ENCODE measurements at regions not wholly inside any gene's neighbourhood (a gene's known extent, or its start where the extent isn't known, plus 50 kb on each side); places are given as distances from the start of the nearest gene placed in this dataset.

DNA sequence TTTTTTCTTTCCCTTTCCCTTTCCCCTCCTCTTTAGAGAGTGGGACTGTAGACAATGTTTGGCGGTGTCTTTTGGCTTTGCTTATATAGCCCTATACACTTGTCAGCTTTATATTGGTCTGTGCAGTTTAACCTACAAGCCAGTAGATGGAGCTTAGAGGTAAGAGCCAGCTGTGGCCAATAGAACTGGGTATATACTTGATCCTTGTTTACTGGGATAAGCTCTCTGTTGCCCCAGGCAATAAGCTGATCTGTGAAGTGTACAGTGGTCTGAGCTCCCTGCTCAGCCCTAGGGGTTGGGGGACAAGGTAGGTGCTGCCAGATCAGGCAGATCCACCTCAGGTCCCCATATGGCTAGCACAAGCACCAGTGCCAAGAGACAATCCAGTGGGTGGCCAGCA is 434.1 kb downstream of the NOVA1 start:
- no peak overlapping the region for H3K9ac ChIP-seq (ENCODE audit: insufficient read depth in 1 of 2, low read depth in 2 of 2, low read length in 2 of 2)
- H3K79me2 ChIP-seq (ENCODE audit: control insufficient read depth, insufficient read depth, low read length): no peaks in the 10 kb centered on the region
- no peak overlapping the region for H3K4me3 ChIP-seq
- H3K36me3 ChIP-seq (ENCODE audit: control insufficient read depth, insufficient read depth, low read length): no peaks in the 10 kb centered on the region
- no peak overlapping the region for H3K27ac ChIP-seq (ENCODE audit: extremely low read depth, low read depth, low read length)
- intact Hi-C loops (cut with micrococcal nuclease) (no loop called here), in situ Hi-C loops (cut with MboI) (no loop called here)
- ATAC-seq (no peak), DNase-seq (ENCODE audit: extremely low read depth in 1 of 4, low spot score in 3 of 4) (no peak), FAIRE-seq (no peak)
- 14% methylated on average over 1 of the region's 1 CpG for WGBS (ENCODE audit: insufficient coverage, low coverage, missing lambda C conversion rate)
- H2AFZ ChIP-seq (ENCODE audit: low read depth, low read length): no peak overlapping the region
- H3K9me1 ChIP-seq (ENCODE audit: control insufficient read depth, insufficient read depth, low read length): no peaks in the 10 kb centered on the region
- no peaks in the 10 kb centered on the region for H3K4me1 ChIP-seq (replicated peaks in 1 of 2; ENCODE audit: control insufficient read depth in 2 of 2, insufficient read depth in 2 of 2, low read length in 2 of 2)
- H3K4me2 ChIP-seq (ENCODE audit: insufficient read depth, low read length): no peak overlapping the region
- BruUV-seq (replicated peaks): no TSS peak
- ChIA-PET CTCF (ENCODE audit: low intra/inter-chr PET ratio) (no interaction called here), POLR2A (interaction anchor here (1.0 kb wide), 1 partner anchor 9 kb away, joined by 3 read pairs; no protein-coding TSS in a partner anchor)
- no peaks in the 10 kb centered on the region for H4K20me1 ChIP-seq (replicated peaks; ENCODE audit: control insufficient read depth, insufficient read depth, low read length)
- TF ChIP-seq, protein P1, sequence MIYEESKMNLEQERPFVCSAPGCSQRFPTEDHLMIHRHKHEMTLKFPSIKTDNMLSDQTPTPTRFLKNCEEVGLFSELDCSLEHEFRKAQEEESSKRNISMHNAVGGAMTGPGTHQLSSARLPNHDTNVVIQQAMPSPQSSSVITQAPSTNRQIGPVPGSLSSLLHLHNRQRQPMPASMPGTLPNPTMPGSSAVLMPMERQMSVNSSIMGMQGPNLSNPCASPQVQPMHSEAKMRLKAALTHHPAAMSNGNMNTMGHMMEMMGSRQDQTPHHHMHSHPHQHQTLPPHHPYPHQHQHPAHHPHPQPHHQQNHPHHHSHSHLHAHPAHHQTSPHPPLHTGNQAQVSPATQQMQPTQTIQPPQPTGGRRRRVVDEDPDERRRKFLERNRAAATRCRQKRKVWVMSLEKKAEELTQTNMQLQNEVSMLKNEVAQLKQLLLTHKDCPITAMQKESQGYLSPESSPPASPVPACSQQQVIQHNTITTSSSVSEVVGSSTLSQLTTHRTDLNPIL (CRISPR knock-in tag; IDR thresholded peaks at IDR 0.05): no peak
- TF ChIP-seq FOXJ2 (tag; IDR thresholded peaks at IDR 0.05): no peak
- no peak for TF ChIP-seq TAF7 (tag; IDR thresholded peaks at IDR 0.05)
- no peak for TF ChIP-seq RBBP5 (IDR thresholded peaks at IDR 0.05; ENCODE audit: borderline replicate concordance, insufficient read depth, low read length, poor library complexity, severe bottlenecking)
- no peak for TF ChIP-seq MIER1 (IDR thresholded peaks at IDR 0.05; ENCODE audit: low read depth)
- TF ChIP-seq FOXP4 (CRISPR knock-in tag; IDR thresholded peaks at IDR 0.05; ENCODE audit: borderline replicate concordance): no peak
- TF ChIP-seq ZNF766 (CRISPR knock-in tag; conservative IDR thresholded peaks at IDR 0.05): no peak
- no peak for TF ChIP-seq PYGO2 (tag; IDR thresholded peaks at IDR 0.05)
- TF ChIP-seq, protein P2, sequence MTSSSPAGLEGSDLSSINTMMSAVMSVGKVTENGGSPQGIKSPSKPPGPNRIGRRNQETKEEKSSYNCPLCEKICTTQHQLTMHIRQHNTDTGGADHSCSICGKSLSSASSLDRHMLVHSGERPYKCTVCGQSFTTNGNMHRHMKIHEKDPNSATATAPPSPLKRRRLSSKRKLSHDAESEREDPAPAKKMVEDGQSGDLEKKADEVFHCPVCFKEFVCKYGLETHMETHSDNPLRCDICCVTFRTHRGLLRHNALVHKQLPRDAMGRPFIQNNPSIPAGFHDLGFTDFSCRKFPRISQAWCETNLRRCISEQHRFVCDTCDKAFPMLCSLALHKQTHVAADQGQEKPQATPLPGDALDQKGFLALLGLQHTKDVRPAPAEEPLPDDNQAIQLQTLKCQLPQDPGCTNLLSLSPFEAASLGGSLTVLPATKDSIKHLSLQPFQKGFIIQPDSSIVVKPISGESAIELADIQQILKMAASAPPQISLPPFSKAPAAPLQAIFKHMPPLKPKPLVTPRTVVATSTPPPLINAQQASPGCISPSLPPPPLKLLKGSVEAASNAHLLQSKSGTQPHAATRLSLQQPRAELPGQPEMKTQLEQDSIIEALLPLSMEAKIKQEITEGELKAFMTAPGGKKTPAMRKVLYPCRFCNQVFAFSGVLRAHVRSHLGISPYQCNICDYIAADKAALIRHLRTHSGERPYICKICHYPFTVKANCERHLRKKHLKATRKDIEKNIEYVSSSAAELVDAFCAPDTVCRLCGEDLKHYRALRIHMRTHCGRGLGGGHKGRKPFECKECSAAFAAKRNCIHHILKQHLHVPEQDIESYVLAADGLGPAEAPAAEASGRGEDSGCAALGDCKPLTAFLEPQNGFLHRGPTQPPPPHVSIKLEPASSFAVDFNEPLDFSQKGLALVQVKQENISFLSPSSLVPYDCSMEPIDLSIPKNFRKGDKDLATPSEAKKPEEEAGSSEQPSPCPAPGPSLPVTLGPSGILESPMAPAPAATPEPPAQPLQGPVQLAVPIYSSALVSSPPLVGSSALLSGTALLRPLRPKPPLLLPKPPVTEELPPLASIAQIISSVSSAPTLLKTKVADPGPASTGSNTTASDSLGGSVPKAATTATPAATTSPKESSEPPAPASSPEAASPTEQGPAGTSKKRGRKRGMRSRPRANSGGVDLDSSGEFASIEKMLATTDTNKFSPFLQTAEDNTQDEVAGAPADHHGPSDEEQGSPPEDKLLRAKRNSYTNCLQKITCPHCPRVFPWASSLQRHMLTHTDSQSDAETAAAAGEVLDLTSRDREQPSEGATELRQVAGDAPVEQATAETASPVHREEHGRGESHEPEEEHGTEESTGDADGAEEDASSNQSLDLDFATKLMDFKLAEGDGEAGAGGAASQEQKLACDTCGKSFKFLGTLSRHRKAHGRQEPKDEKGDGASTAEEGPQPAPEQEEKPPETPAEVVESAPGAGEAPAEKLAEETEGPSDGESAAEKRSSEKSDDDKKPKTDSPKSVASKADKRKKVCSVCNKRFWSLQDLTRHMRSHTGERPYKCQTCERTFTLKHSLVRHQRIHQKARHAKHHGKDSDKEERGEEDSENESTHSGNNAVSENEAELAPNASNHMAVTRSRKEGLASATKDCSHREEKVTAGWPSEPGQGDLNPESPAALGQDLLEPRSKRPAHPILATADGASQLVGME (CRISPR knock-in tag; IDR thresholded peaks at IDR 0.05): no peak
- no peak for TF ChIP-seq NR3C1 (CRISPR knock-in tag; IDR thresholded peaks at IDR 0.05)
- TF ChIP-seq XRCC4 (IDR thresholded peaks at IDR 0.05; ENCODE audit: extremely low read depth, insufficient read depth, insufficient read length): no peak
- no peaks in the 10 kb centered on the region for H3K9me3 ChIP-seq (replicated peaks; ENCODE audit: control insufficient read depth, insufficient read depth, low read depth, low read length)
- H3K27me3 ChIP-seq (ENCODE audit: control insufficient read depth in 2 of 2, insufficient read depth in 2 of 2, low read length in 2 of 2): no peaks in the 10 kb centered on the region

All from K562 (cell line).